Omental fat pad (tissue), 3 donors: ENCODE measurements at regions not wholly inside any gene's neighbourhood (a gene's known extent, or its start where the extent isn't known, plus 50 kb on each side); places are given as distances from the start of the nearest gene placed in this dataset.
A peak's percentile ranks its signal among the peaks of the same experiment; 100 is the strongest.

ENCODE experiments used
- ATAC-seq: fragments of 150-250 bp; one replicate; pipeline ENCODE4 v1.9.1; 2016; ENCODE audit warnings: mild to moderate bottlenecking, moderate library complexity; ENCODE audit not compliant: low FRiP score
- DNase-seq: peaks from one replicate; pipeline ENCODE4 v3.0.0-alpha.2; 2019; ENCODE audit warnings: low spot score
- TF ChIP-seq, protein P1 (sequence below), 3 donors: fragments of 450-650 bp; IDR thresholded peaks; one replicate each; pipeline ENCODE4 v1.5.1; 2016 to 2017; ENCODE audit warnings: antibody characterized with exemption in 3 of 3, mild to moderate bottlenecking in 3 of 3, moderate library complexity in 2 of 3

DNA sequence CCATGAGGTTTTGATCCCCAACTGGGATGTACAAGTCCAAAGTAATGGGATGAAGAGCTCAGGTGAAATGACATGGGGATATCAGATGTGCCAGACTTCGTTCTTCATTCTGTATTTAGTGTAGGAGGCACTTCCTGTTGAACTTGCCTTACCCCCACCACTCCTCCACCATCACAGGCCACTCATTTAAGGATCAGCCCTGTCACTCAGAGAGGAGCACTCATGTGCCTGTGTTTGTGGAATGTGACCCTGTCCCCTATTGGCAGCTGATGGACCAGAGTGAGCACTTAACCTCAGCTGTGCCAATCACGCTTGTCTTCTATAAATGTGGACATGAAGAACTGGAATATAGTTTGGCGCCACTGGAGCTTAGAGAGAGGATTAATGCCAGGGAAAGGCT is 91.4 kb upstream of the CTTNBP2NL start:
- TF ChIP-seq, protein P1, sequence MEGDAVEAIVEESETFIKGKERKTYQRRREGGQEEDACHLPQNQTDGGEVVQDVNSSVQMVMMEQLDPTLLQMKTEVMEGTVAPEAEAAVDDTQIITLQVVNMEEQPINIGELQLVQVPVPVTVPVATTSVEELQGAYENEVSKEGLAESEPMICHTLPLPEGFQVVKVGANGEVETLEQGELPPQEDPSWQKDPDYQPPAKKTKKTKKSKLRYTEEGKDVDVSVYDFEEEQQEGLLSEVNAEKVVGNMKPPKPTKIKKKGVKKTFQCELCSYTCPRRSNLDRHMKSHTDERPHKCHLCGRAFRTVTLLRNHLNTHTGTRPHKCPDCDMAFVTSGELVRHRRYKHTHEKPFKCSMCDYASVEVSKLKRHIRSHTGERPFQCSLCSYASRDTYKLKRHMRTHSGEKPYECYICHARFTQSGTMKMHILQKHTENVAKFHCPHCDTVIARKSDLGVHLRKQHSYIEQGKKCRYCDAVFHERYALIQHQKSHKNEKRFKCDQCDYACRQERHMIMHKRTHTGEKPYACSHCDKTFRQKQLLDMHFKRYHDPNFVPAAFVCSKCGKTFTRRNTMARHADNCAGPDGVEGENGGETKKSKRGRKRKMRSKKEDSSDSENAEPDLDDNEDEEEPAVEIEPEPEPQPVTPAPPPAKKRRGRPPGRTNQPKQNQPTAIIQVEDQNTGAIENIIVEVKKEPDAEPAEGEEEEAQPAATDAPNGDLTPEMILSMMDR (IDR thresholded peaks at IDR 0.05) = no peak
- no peak for DNase-seq
- ATAC-seq = no peak

DNA sequence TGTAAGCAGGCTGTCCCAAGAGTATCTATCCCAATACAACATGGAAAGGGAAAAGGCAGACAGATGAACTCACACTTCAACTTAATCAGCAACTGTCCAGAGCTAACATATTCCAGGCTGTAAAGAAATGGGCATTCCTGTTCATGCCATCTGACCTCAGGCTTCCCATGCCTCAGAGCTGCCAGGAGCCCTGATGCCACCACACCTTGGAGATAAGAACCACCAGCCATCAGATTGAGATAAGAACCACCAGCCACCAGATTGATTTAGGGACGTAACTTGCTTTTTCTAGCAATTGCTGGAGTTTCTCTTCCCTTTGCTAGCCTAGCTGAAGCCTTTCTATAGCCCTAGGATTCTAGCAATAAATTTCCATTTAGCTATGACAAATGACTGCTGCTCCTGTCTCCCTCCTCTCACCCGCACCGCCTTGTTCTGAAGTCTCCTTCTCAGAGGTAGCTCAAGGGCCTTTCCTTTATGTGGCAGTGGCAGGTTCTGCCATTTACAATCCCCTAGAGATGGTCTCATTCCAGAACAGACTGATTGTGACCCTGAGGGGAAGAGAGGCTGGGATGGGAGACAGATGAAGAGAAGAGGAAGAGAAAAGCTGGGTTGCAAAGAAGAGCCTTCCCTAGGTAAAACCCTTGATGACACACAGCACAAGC is 88.0 kb upstream of the CTTNBP2NL start:
- DNase-seq = no peak
- TF ChIP-seq, protein P1 (IDR thresholded peaks at IDR 0.05) = no peak
- ATAC-seq = no peak

DNA sequence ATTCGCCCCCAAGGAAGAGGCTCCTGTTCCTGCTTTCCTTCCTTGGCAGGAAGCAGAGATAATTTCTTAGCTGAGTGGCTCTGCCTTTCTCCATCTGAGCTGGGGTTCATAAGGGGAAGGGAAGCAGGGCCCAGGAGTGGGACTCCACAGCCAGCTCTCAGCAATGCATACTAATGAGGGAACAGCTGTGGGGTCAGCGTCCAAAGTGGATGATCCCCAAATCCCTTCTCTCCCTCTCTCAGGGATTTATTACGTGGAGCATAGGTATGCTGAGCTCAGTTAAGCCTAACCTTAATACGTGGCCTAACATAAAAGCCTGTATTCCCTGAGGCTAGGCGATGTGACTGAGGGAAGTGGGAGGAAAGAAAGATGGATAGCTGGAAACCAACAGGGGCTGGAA is 87.3 kb upstream of the CTTNBP2NL start:
- DNase-seq = no peak
- ATAC-seq = no peak
- TF ChIP-seq, protein P1 (IDR thresholded peaks at IDR 0.05) = no peak

DNA sequence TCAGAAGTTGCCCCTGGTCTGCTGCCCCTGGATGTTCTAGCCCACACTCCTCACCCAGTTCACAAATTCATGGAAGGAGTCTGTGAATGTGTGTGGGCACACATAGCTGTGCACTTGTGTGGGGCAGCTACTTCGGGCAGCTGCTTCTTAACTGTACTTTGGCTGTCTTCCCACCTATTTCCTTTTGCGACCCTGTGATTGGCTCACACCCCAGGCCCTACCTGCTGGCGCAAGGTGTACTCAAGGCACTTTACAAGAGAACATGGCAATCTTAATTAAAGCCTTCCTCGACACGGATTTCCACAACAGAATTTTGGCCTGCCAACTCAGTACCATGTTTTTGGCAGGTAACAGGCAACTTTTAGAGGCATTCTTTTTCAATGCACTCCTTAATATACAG is 86.5 kb upstream of the CTTNBP2NL start:
- TF ChIP-seq, protein P1 (IDR thresholded peaks at IDR 0.05) = no peak
- ATAC-seq (no peak), DNase-seq (no peak)

DNA sequence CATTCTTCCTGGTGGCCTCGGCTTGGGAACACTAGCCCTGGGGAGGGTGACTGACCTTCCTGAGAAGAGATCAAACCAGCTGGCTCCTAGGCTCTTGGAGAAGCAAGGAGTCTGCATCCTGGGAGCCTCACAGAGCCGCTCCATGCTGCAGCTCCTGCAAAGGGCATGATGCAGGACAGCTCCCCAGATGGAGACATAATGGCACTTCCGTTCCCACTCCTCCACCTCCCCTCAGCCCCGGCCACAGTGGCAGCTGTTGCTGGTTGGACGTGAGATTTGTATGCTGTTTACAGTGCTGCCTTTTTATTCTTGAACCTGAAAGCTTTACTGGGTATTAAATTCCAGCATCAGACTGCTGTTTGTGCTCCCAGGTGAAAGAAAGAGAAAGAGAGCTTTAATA is 83.7 kb upstream of the CTTNBP2NL start:
- ATAC-seq = no peak

DNA sequence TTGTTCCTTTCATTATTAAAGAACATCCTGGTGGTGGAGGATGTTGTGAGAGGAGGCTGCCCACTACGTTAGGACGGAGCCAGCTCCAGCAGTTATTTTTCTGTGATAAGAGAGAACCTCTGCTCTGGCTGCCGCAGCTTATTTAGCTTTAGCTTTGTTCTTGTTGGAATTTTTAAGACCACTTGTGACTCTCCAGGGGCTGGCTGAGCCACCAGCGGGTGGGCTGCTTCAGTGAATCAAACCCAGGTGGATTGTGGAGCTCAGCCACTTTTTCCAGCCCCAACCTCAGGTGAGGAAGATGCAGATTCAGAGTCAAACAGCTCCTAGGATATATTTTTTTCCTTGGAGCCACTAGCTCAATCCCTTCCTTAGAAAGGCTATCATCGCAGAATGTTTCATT is 83.1 kb upstream of the CTTNBP2NL start:
- TF ChIP-seq, protein P1 (IDR thresholded peaks at IDR 0.05) = no peak
- no peak for ATAC-seq
- DNase-seq = no peak

More for the DNA sequence above, 83.7 kb upstream of the CTTNBP2NL start:
- TF ChIP-seq, protein P1 (IDR thresholded peaks at IDR 0.05) = no peak
- no peak for DNase-seq

DNA sequence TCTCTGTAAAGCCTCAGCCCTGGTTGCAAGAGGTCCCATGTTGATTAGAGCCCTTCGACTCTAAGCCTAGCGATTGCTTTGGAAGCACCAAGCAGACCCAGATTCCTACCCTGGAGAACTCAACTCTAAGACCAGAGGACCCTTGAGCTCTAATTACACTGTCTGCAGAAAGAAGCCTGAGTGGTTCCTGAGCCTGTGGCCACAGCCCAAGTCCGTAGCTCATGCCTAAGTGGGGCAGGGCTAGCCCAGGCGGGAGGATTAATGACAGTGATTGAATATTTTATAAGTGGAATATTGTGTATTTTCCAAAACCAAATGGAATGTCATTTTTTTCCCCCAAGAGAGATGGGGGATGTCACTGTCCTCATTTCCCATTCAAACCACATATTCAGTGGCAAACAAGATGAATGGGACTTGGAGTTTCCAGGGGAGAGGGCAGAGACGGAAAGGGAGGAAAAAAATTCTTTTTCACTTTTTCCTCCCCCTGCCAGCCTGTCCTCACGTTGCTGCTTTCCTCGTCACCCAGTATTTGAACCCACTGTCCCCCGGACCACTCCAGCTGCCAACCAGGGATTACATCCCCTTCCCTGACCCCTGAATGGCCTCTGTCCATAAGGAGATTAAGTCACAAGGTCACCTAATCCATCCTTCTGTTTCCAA is 79.6 kb upstream of the CTTNBP2NL start:
- no peak for DNase-seq
- peak; percentile 40 for ATAC-seq
- TF ChIP-seq, protein P1 (IDR thresholded peaks at IDR 0.05) = no peak
